BJ (cell line): ENCODE measurements at regions not wholly inside any gene's neighbourhood (a gene's known extent, or its start where the extent isn't known, plus 50 kb on each side); places are given as distances from the start of the nearest gene placed in this dataset.
"Not testable (repeated sequence)": the region's sequence is repeated elsewhere in the genome, so short reads cannot be mapped to it uniquely, and the experiment has no call there.

Source experiments
- CTCF ChIA-PET: fragments of 350-600 bp; formaldehyde crosslinking; extraction: SDS; loops from one replicate; lab custom pipeline; 2021; ENCODE audit warnings: antibody characterized with exemption, inconsistent platforms; lab: Yijun Ruan, JAX
- POLR2A ChIA-PET: fragments of 300-600 bp; sonication (Branson Sonifier 250); formaldehyde crosslinking; extraction: SDS; loops from one replicate; lab custom pipeline; 2021; ENCODE audit warnings: antibody characterized with exemption; lab: Charles Lee
- DNase-seq: peaks from one replicate; pipeline ENCODE4 v3.0.0-alpha.2; 2011; ENCODE audit warnings: low read depth
- H3K27me3 ChIP-seq: 2 replicates; pipeline ENCODE4 v1.6.0; 2011; ENCODE audit warnings: low read length; ENCODE audit not compliant: control insufficient read depth, insufficient read depth
- H3K36me3 ChIP-seq: 2 replicates; pipeline ENCODE4 v1.5.1; 2011; ENCODE audit warnings: low read length; ENCODE audit not compliant: control insufficient read depth, insufficient read depth
- H3K4me3 ChIP-seq: 2 replicates; pipeline ENCODE4 v1.5.1; 2011; ENCODE audit warnings: low read depth, mild to moderate bottlenecking, control low read depth, low read length
- TF ChIP-seq, protein P1 (sequence below): IDR thresholded peaks from 2 replicates; pipeline ENCODE4 v1.5.1; 2011; ENCODE audit warnings: low read depth, mild to moderate bottlenecking, control low read depth, inconsistent platforms, low read length, moderate library complexity; ENCODE audit not compliant: insufficient read depth

- ChIA-PET POLR2A (no interaction called here), CTCF (no interaction called here)
- Histone ChIP-seq H3K27me3 (no peaks in the 10 kb centered on the region), H3K4me3 (no peak overlapping the region), H3K36me3 (no peaks in the 10 kb centered on the region)
- DNase-seq = no peak
- TF ChIP-seq, protein P1, sequence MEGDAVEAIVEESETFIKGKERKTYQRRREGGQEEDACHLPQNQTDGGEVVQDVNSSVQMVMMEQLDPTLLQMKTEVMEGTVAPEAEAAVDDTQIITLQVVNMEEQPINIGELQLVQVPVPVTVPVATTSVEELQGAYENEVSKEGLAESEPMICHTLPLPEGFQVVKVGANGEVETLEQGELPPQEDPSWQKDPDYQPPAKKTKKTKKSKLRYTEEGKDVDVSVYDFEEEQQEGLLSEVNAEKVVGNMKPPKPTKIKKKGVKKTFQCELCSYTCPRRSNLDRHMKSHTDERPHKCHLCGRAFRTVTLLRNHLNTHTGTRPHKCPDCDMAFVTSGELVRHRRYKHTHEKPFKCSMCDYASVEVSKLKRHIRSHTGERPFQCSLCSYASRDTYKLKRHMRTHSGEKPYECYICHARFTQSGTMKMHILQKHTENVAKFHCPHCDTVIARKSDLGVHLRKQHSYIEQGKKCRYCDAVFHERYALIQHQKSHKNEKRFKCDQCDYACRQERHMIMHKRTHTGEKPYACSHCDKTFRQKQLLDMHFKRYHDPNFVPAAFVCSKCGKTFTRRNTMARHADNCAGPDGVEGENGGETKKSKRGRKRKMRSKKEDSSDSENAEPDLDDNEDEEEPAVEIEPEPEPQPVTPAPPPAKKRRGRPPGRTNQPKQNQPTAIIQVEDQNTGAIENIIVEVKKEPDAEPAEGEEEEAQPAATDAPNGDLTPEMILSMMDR = no peak
Measured at GRCh38 chr3:26931896-26932295, 309.3 kb downstream of the LRRC3B start.

- H3K36me3 ChIP-seq = no peaks in the 10 kb centered on the region
- no peaks in the 10 kb centered on the region for H3K27me3 ChIP-seq
- TF ChIP-seq, protein P1 = no peak
- H3K4me3 ChIP-seq = no peak overlapping the region
- ChIA-PET POLR2A (no interaction called here), CTCF (no interaction called here)
- no peak for DNase-seq
Measured at GRCh38 chr3:26932752-26933151, 310.2 kb downstream of the LRRC3B start.

DNA sequence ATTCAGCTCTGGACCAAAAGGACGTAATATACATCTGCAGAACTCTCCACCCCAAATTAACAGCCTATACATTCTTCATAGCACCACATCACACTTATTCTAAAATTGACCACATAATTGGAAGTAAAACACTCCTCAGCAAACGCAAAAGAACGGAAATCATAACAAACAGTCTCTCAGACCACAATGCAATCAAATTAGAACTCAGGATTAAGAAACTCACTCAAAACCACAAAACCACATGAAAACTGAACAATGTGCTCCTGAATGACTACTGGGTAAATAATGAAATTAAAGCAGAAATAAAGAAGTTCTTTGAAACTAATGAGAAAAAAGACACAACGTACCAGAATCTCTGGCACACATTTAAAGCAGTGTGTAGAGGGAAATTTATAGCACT, 322.9 kb downstream of the LRRC3B start:
- H3K27me3 ChIP-seq, POLR2A ChIA-PET, H3K4me3 ChIP-seq, H3K36me3 ChIP-seq, DNase-seq, CTCF ChIA-PET: not testable (repeated sequence)

DNA sequence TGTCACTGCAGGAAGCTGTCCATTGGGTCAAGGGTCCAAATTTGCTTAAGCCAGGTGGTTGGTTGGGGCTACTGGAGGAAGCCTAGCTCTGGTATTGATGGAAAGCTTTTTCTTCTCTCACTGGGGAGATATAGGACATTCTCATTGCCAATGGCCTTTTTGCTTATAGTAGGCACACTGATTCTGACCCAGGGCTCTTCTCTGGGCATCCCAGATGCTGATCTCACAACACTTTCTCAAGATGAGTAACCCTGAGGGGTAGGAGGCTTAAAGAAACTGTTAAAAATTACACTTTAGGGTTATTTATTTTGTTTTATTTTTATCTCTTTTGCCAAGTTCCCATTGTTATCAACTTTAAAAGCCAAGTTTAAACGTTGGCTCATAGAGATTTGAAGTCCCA, 337.8 kb downstream of the LRRC3B start:
- H3K4me3 ChIP-seq = no peak overlapping the region
- CTCF ChIA-PET = no interaction called here
- no peak for DNase-seq
- H3K36me3 ChIP-seq = no peaks in the 10 kb centered on the region
- H3K27me3 ChIP-seq = no peaks in the 10 kb centered on the region
- POLR2A ChIA-PET = no interaction called here
- TF ChIP-seq, protein P1 = no peak

GRCh38 chr3:26962492-26963360, 340.2 kb downstream of the LRRC3B start:
- POLR2A ChIA-PET = no interaction called here
- TF ChIP-seq, protein P1 = no peak

DNA sequence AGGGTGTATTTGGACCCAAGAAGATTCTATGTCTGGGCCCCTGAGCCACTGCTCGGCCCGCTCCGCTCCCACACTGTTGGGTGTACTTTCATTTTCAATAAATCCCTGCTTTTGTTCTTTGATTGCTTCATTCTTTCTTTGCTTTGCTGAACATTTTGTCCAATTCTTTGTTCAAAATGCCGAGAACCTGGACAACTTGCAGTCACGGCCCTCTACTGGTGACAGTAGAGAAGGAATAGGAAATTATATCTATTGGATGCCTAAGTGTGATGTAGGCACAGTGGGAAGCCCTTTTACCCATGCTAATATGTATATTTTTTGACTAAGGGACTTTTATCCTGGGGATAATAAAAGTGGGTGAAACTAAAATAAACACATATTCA, 340.8 kb downstream of the LRRC3B start:
- CTCF ChIA-PET = no interaction called here
- no peaks in the 10 kb centered on the region for H3K36me3 ChIP-seq
- H3K4me3 ChIP-seq = no peak overlapping the region
- DNase-seq = no peak
- TF ChIP-seq, protein P1 = no peak
- POLR2A ChIA-PET = no interaction called here
- no peaks in the 10 kb centered on the region for H3K27me3 ChIP-seq

More at GRCh38 chr3:26962492-26963360, 340.2 kb downstream of the LRRC3B start:
- Histone ChIP-seq H3K4me3 (no peak overlapping the region), H3K36me3 (no peaks in the 10 kb centered on the region), H3K27me3 (no peaks in the 10 kb centered on the region)
- no peak for DNase-seq
- CTCF ChIA-PET = no interaction called here
